ENCODE measurements at regions not wholly inside any gene's neighbourhood (a gene's known extent, or its start where the extent isn't known, plus 50 kb on each side); places are given as distances from the start of the nearest gene placed in this dataset.

GRCh38 chr12:76256904-76257303, 91.3 kb downstream of the BBS10 start:
- DNase-seq: no peak

DNA sequence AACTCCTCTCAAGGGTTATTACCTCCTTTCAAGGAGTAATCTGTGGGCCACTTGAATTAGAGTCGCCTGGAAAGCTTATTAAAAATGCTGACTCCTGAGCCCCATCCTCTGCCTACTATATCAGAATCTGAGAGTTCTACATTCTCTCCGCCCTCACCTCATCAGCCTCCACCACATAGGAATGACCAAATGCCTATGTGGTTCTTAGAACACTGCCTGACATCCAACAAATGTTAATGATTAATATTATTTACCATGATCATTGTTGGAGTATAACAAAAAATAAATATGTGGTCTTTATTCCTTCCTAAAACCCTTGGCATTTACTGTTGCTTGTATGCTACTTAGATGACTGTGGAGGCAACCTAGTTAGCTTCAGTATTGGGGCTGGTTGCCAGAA, 91.9 kb downstream of the BBS10 start:
- no peak for DNase-seq

- DNase-seq: no peak
Measured at GRCh38 chr12:76255692-76256091, 92.5 kb downstream of the BBS10 start.

- DNase-seq: no peak
Measured at GRCh38 chr12:76255281-76255680, 92.9 kb downstream of the BBS10 start.

- DNase-seq: no peak
Measured at GRCh38 chr12:76252031-76252430, 96.2 kb downstream of the BBS10 start.

DNA sequence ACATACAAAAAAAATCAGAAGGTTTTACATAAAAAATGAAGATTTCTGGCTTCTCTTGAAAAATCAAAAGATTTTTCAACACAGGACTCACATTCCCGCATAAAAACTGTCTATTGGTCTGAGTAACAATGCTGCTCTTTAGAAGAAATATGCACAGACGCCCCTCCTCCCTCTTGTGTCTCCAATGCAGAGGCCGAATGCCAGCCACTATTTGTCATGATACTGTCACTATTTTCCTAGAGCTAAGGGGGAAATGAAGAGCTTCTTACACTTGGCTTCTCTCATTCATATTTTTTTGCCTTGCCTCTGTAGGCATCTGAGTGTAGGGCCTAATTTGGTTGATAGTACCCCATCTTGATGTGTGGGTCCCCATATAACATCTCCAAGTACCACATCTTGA, 98.0 kb downstream of the BBS10 start:
- DNase-seq: peak; percentile 48

GRCh38 chr12:76249501-76249900, 98.7 kb downstream of the BBS10 start:
- DNase-seq: no peak

GRCh38 chr12:76247992-76248391, 100.2 kb downstream of the BBS10 start:
- no peak for DNase-seq

DNA sequence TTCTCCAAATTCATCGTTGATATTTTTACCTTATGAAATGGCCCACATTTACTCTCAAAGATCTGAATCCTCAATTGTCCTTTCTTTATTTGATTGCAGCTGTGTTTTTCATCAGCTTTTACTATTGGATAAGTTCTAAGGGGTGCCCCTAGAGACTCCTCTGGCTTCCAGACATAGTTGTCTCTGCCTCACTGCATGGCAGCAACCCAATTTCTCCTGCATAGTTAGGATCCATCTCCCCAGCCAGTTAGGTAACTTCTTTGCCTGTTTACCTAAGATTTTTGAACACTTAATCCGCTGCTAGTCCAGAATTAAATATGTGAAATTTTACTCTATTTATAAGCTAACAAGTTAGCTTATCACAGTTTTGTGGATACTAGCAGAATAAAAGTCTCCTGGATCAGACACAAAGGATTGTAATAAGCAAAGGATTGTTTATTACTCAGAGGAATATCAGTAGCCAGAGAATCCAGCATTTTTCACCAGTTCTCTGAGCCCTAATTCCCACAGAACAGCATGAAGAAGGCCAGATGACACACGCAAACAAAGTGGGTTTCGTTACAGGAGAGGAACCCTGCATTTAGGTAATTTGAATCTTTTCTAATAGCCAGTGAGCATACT, 101.1 kb downstream of the BBS10 start:
- peak; percentile 63 for DNase-seq

- no peak for DNase-seq
Measured at GRCh38 chr12:76246611-76247010, 101.6 kb downstream of the BBS10 start.

- no peak for DNase-seq
Measured at GRCh38 chr12:76244300-76244699, 103.9 kb downstream of the BBS10 start.

GRCh38 chr12:76242813-76243550, 105.2 kb downstream of the BBS10 start:
- DNase-seq: peak; percentile 50

DNA sequence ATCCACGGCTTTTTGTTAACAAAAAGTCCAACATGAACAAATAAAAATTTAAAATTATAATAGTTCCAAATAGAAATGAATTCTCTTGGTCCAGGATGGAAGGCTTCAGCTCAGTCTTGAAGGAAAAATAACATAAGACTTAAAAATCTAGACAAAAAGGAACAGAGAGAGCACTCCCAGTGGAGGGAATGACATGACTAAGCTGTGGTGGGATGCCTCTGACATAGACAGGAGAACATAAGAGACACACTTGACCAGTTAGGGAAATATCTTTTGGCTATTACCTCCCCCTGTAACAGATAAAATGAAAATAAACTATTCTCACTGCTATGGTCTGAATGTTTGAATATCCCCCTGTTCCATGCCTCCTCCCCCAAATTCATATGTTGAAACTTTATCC, 106.8 kb downstream of the BBS10 start:
- DNase-seq: no peak

GRCh38 chr12:76240281-76240680, 107.9 kb downstream of the BBS10 start:
- peak; percentile 21 for DNase-seq

GRCh38 chr12:76238688-76239087, 109.5 kb downstream of the BBS10 start:
- no peak for DNase-seq

DNA sequence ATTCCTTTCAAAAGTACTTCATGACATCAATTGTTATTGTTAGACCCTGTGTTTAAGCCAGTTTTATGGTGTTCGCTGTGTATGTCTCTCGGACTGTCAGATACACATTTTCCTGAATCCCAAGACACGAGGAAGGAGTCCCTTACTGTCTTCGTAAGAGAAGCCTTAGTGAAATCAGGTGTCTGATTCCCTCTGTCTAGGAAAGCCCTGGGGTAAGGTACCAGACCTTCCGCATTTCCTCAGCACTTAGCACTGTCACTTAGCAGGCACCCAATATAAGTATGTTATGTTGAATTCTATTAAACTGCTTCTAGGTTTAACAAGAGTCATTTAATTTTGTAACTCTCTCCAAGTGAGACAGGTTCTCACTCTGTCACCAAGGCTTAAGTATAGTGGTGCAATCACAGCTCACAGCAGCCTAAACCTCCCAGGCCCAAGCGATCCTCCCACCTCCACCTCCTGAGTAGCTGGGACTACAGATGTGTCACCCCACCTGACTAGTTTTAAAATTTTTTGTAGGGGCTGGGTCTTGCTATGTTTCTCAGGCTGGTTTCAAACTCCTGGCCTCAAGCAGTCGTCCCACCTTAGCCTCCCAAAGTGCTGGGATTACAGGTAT, 111.0 kb downstream of the BBS10 start:
- DNase-seq: no peak

DNA sequence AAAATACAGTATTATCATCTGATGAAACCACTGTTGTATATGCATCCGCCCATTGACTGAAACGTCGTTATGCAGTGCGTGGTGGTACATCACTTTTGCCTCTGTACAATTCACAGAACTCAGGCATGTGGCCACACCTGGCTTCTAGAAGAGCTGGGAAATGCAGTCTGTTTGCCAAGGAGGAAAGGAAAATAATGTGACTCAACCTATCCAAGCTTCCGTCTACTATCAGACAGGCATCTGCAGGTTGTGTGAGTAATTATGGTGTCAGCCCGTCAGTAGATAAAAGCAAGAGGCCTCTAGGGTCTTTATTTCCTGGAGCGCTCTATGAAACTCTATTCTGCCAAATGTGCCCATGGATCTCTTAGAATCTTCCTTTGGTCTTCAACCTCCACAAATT, 111.6 kb downstream of the BBS10 start:
- peak; percentile 25 for DNase-seq

GRCh38 chr12:76234741-76235140, 113.5 kb downstream of the BBS10 start:
- no peak for DNase-seq

GRCh38 chr12:76232013-76232412, 116.2 kb downstream of the BBS10 start:
- no peak for DNase-seq

DNA sequence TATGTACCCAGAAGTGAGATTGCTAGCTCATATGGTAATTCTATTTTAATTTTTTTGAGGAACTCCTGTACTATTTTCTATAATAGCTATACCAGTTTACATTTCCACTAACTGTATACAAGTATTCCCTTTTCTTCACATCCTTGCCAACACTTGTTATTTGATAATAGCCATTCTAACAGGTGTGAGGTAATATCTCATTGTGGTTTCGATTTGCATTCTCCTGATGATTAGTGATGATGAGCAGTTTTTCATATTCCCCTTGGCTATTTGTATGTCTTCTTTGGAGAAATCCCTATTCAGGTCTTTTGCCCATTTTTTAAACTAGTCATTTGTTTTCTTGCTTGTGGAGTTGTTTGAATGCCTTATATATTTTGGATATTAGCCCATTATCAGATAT, 121.3 kb downstream of the BBS10 start:
- DNase-seq: no peak

GRCh38 chr12:76226397-76226796, 121.8 kb downstream of the BBS10 start:
- DNase-seq: peak; percentile 2

- DNase-seq: no peak
Measured at GRCh38 chr12:76223869-76224268, 124.3 kb downstream of the BBS10 start.

- DNase-seq: no peak
Measured at GRCh38 chr12:76220980-76221379, 127.2 kb downstream of the BBS10 start.

- peak; percentile 8 for DNase-seq
Measured at GRCh38 chr12:76219806-76220205, 128.4 kb downstream of the BBS10 start.

All from fibroblast of skin of abdomen (primary cell).